ENCODE measurements at regions not wholly inside any gene's neighbourhood (a gene's known extent, or its start where the extent isn't known, plus 50 kb on each side); places are given as distances from the start of the nearest gene placed in this dataset.

- FAIRE-seq: no peak
- ChIA-PET POLR2A (no interaction called here), CTCF (interaction anchor here (1.4 to 2.1 kb wide), 2 partner anchors 31 to 34 kb away, joined by 5 to 6 read pairs; no protein-coding TSS in a partner anchor)
- Histone ChIP-seq H3K4me1 (no peaks in the 10 kb centered on the region), H3K4me3 (no peak overlapping the region), H3K4me2 (no peak overlapping the region), H3K27ac (no peak overlapping the region), H3K9me3 (0 out of 3 replicates have a peak, but pooled peaks cover 2% of the 10 kb centered on the region)
- no peak for DNase-seq (ENCODE audit: low read depth in 1 of 2, low spot score in 1 of 2)
- ATAC-seq: no peak
- WGBS (ENCODE audit: missing lambda C conversion rate): 88% methylated on average over 1 of the region's 1 CpG
- TF ChIP-seq MAZ (IDR thresholded peaks at IDR 0.05; ENCODE audit: borderline replicate concordance, low read depth, low read length) (no peak), CHD2 (IDR thresholded peaks at IDR 0.05; ENCODE audit: low read length, partially characterized antibody) (no peak), TFCP2L1 (CRISPR knock-in tag; IDR thresholded peaks at IDR 0.05) (no peak), HOXB5 (CRISPR knock-in tag; IDR thresholded peaks at IDR 0.05) (no peak), USF2 (IDR thresholded peaks at IDR 0.05) (no peak), HOXA7 (CRISPR knock-in tag; IDR thresholded peaks at IDR 0.05) (no peak), CHD4 (IDR thresholded peaks at IDR 0.05; ENCODE audit: borderline replicate concordance) (no peak), ZNF302 (CRISPR knock-in tag; IDR thresholded peaks at IDR 0.05) (no peak), FOXS1 (CRISPR knock-in tag; IDR thresholded peaks at IDR 0.05) (no peak), HOXB13 (CRISPR knock-in tag; IDR thresholded peaks at IDR 0.05; ENCODE audit: low read depth) (no peak), REST (IDR thresholded peaks at IDR 0.05) (no peak), NPAS2 (CRISPR knock-in tag; IDR thresholded peaks at IDR 0.05; ENCODE audit: borderline replicate concordance) (no peak), CBX8 (IDR thresholded peaks at IDR 0.05) (no peak), CEBPB (IDR thresholded peaks at IDR 0.05) (no peak), MAX (IDR thresholded peaks at IDR 0.05) (no peak), PBX3 (IDR thresholded peaks at IDR 0.05) (no peak)
- TF ChIP-seq, protein P1, sequence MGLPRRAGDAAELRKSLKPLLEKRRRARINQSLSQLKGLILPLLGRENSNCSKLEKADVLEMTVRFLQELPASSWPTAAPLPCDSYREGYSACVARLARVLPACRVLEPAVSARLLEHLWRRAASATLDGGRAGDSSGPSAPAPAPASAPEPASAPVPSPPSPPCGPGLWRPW (IDR thresholded peaks at IDR 0.05): no peak
Measured at GRCh38 chr9:78905387-78905786, 608.5 kb downstream of the PSAT1 start.

GRCh38 chr9:78905986-78906755, 609.2 kb downstream of the PSAT1 start:
- DNase-seq (ENCODE audit: low read depth in 1 of 2, low spot score in 1 of 2) (no peak), ATAC-seq (no peak), FAIRE-seq (peak; percentile 76)
- CTCF ChIA-PET: interaction anchor here (1.4 to 2.1 kb wide), 2 partner anchors 32 to 34 kb away, joined by 5 to 6 read pairs; no protein-coding TSS in a partner anchor
- Histone ChIP-seq H3K4me2 (no peak overlapping the region), H3K9me3 (peaks cover 6% of the 10 kb centered on the region; the same call in 1 of the 3 replicates), H3K27ac (no peak overlapping the region), H3K4me1 (no peaks in the 10 kb centered on the region), H3K4me3 (no peak overlapping the region)
- POLR2A ChIA-PET: no interaction called here
- WGBS (ENCODE audit: missing lambda C conversion rate): 85% methylated on average over 5 of the region's 5 CpGs
- no peak for TF ChIP-seq CEBPB (IDR thresholded peaks at IDR 0.05)
- TF ChIP-seq CBX2 (IDR thresholded peaks at IDR 0.05; ENCODE audit: borderline replicate concordance, low read depth): no peak
- TF ChIP-seq MAZ (IDR thresholded peaks at IDR 0.05; ENCODE audit: borderline replicate concordance, low read depth, low read length): no peak
- TF ChIP-seq HOXB5 (CRISPR knock-in tag; IDR thresholded peaks at IDR 0.05): no peak
- TF ChIP-seq RCOR1 (IDR thresholded peaks at IDR 0.05; ENCODE audit: low read depth, low read length): no peak
- no peak for TF ChIP-seq NFE2L2 (conservative IDR thresholded peaks at IDR 0.05; ENCODE audit: low read length)
- TF ChIP-seq, protein P2, sequence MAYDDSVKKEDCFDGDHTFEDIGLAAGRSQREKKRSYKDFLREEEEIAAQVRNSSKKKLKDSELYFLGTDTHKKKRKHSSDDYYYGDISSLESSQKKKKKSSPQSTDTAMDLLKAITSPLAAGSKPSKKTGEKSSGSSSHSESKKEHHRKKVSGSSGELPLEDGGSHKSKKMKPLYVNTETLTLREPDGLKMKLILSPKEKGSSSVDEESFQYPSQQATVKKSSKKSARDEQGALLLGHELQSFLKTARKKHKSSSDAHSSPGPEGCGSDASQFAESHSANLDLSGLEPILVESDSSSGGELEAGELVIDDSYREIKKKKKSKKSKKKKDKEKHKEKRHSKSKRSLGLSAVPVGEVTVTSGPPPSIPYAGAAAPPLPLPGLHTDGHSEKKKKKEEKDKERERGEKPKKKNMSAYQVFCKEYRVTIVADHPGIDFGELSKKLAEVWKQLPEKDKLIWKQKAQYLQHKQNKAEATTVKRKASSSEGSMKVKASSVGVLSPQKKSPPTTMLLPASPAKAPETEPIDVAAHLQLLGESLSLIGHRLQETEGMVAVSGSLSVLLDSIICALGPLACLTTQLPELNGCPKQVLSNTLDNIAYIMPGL (CRISPR knock-in tag; IDR thresholded peaks at IDR 0.05; ENCODE audit: borderline replicate concordance): no peak
- TF ChIP-seq REST (IDR thresholded peaks at IDR 0.05): no peak
- TF ChIP-seq HDAC2 (IDR thresholded peaks at IDR 0.05): no peak
- no peak for TF ChIP-seq ZFP36 (IDR thresholded peaks at IDR 0.05; ENCODE audit: borderline replicate concordance, partially characterized antibody)
- TF ChIP-seq HEYL (CRISPR knock-in tag; IDR thresholded peaks at IDR 0.05): no peak
- TF ChIP-seq ZC3H11A (IDR thresholded peaks at IDR 0.05): no peak
